HEK293 (cell line): ENCODE measurements at regions not wholly inside any gene's neighbourhood (a gene's known extent, or its start where the extent isn't known, plus 50 kb on each side); places are given as distances from the start of the nearest gene placed in this dataset.
"Not testable (repeated sequence)": the region's sequence is repeated elsewhere in the genome, so short reads cannot be mapped to it uniquely, and the experiment has no call there.

Source experiments
- CTCF ChIA-PET: fragments of 350-600 bp; formaldehyde crosslinking; extraction: SDS; loops from one replicate; lab custom pipeline; 2021; ENCODE audit warnings: antibody characterized with exemption; lab: Yijun Ruan, JAX
- POLR2A ChIA-PET: fragments of 300-600 bp; formaldehyde crosslinking; extraction: SDS; loops from one replicate; lab custom pipeline; 2020; ENCODE audit warnings: antibody characterized with exemption, inconsistent platforms; lab: Yijun Ruan, JAX
- H3K27ac ChIP-seq: fragments of 200-500 bp; sonication (Bioruptor generic); 2 replicates; pipeline ENCODE4 v1.5.1; 2014; ENCODE audit warnings: low read depth, low read length, control low read depth, inconsistent platforms; ENCODE audit errors: extremely low read depth
- H3K36me3 ChIP-seq, 2 experiments: fragments of 200-500 bp in 1 of 2; sonication (Bioruptor generic) in 1 of 2; 1 replicate in 1 of 2; 2 replicates in 1 of 2; pipeline ENCODE4 v1.5.1; 2014 to 2017; ENCODE audit warnings: inconsistent platforms in 2 of 2, low read length in 2 of 2; ENCODE audit not compliant: control insufficient read depth in 2 of 2, insufficient read depth in 1 of 2
- H3K4me1 ChIP-seq: fragments of 200-500 bp; sonication (Bioruptor generic); 2 replicates; pipeline ENCODE4 v1.5.1; 2014; ENCODE audit warnings: mild to moderate bottlenecking, low read length, inconsistent platforms; ENCODE audit not compliant: control insufficient read depth, insufficient read depth
- H3K4me3 ChIP-seq: 2 replicates; pipeline ENCODE4 v1.5.1; 2011; ENCODE audit warnings: low read depth, mild to moderate bottlenecking, control low read depth, low read length, moderate library complexity
- H3K9me3 ChIP-seq: fragments of 200-500 bp; sonication (Bioruptor generic); 2 replicates; pipeline ENCODE4 v1.5.1; 2014; ENCODE audit warnings: low read depth, low read length, inconsistent platforms; ENCODE audit not compliant: control insufficient read depth, insufficient read depth
- BCL11A ChIP-seq: fragments of 450-650 bp; formaldehyde crosslinking; IDR thresholded peaks from 2 replicates; pipeline ENCODE4 v1.5.1; 2016; ENCODE audit warnings: low read depth, missing biosample characterization, missing genetic modification characterization
- EGR2 ChIP-seq: fragments of 450-650 bp; formaldehyde crosslinking; IDR thresholded peaks from 2 replicates; pipeline ENCODE4 v1.5.1; 2016; ENCODE audit warnings: low read depth, missing biosample characterization, missing genetic modification characterization
- ZNF138 ChIP-seq: fragments of 450-650 bp; formaldehyde crosslinking; IDR thresholded peaks from 2 replicates; pipeline ENCODE4 v1.5.1; 2016; ENCODE audit warnings: missing biosample characterization, missing genetic modification characterization, borderline replicate concordance
- ZNF274 ChIP-seq, 2 experiments: fragments of 200-500 bp in 1 of 2; fragments of 450-650 bp in 1 of 2; sonication (Bioruptor generic) in 1 of 2; formaldehyde crosslinking in 1 of 2; IDR thresholded peaks; 2 replicates each; pipeline versions ENCODE4 v1.5.1 to v1.6.1; 2014 to 2016; ENCODE audit warnings: borderline replicate concordance in 1 of 2, inconsistent platforms in 1 of 2, low read length in 1 of 2, missing biosample characterization in 1 of 2, missing genetic modification characterization in 1 of 2
- ZNF324 ChIP-seq: fragments of 450-650 bp; formaldehyde crosslinking; IDR thresholded peaks from 2 replicates; pipeline ENCODE4 v1.5.1; 2016; ENCODE audit warnings: missing biosample characterization, missing genetic modification characterization
- ZNF366 ChIP-seq: fragments of 450-650 bp; formaldehyde crosslinking; conservative IDR thresholded peaks from 2 replicates; pipeline ENCODE4 v1.5.1; 2016; ENCODE audit warnings: missing biosample characterization, missing genetic modification characterization
- ZNF544 ChIP-seq: fragments of 450-650 bp; formaldehyde crosslinking; IDR thresholded peaks from 2 replicates; pipeline ENCODE4 v1.5.0; 2017; ENCODE audit warnings: missing biosample characterization, missing genetic modification characterization
- ZNF610 ChIP-seq: fragments of 450-650 bp; formaldehyde crosslinking; IDR thresholded peaks from 2 replicates; pipeline ENCODE4 v1.5.1; 2016; ENCODE audit warnings: missing biosample characterization, missing genetic modification characterization, borderline replicate concordance
- ZNF76 ChIP-seq: fragments of 450-650 bp; formaldehyde crosslinking; IDR thresholded peaks from 2 replicates; pipeline ENCODE4; 2016; ENCODE audit warnings: low read depth, missing biosample characterization, missing genetic modification characterization, borderline replicate concordance
- ZNF785 ChIP-seq: fragments of 450-650 bp; formaldehyde crosslinking; IDR thresholded peaks from 2 replicates; pipeline ENCODE4 v1.5.1; 2016; ENCODE audit warnings: missing biosample characterization, missing genetic modification characterization
- ZNF837 ChIP-seq: fragments of 450-650 bp; formaldehyde crosslinking; IDR thresholded peaks from 2 replicates; pipeline ENCODE4 v1.5.1; 2016; ENCODE audit warnings: missing biosample characterization, missing genetic modification characterization
- TF ChIP-seq, protein P1 (sequence below): fragments of 450-650 bp; formaldehyde crosslinking; IDR thresholded peaks from 2 replicates; pipeline ENCODE4 v1.5.1; 2016; ENCODE audit warnings: missing biosample characterization, missing genetic modification characterization
- TF ChIP-seq, protein P2 (sequence below): sonication (generic); formaldehyde crosslinking; IDR thresholded peaks from 2 replicates; pipeline ENCODE4 v1.8.1; 2022; ENCODE audit warnings: mild to moderate bottlenecking, moderate library complexity, missing genetic modification reagents

DNA sequence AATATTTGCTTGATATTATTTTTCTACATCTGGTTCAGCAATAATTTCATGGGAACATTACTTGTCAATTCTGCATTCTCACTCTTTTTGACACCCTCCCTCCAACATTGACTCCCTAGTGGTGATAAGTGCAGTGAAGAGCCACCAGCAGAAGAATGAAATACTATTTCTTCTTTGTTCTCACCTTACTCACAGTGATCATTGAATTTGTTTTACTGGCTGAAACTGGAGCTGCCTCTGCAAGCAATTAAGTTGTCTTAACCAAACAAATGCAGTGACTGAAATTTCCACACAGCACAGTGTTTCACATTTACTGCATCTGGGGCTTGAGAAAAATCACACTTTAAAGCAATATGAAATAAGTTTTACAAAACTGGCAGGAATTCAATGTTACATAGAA lies 189.8 kb downstream of the JRKL start:
- Histone ChIP-seq H3K4me1 (no peaks in the 10 kb centered on the region), H3K4me3 (no peak overlapping the region), H3K9me3 (no peaks in the 10 kb centered on the region), H3K27ac (no peak overlapping the region), H3K36me3 (no peaks in the 10 kb centered on the region)
- CTCF ChIA-PET, result interaction anchor here (2.4 kb wide), 1 partner anchor 115 kb away, joined by 6 read pairs; no protein-coding TSS in a partner anchor
- TF ChIP-seq ZNF610 (tag by site-specific recombination), result no peak
- no peak for TF ChIP-seq ZNF366 (tag by site-specific recombination)
- TF ChIP-seq, protein P1, sequence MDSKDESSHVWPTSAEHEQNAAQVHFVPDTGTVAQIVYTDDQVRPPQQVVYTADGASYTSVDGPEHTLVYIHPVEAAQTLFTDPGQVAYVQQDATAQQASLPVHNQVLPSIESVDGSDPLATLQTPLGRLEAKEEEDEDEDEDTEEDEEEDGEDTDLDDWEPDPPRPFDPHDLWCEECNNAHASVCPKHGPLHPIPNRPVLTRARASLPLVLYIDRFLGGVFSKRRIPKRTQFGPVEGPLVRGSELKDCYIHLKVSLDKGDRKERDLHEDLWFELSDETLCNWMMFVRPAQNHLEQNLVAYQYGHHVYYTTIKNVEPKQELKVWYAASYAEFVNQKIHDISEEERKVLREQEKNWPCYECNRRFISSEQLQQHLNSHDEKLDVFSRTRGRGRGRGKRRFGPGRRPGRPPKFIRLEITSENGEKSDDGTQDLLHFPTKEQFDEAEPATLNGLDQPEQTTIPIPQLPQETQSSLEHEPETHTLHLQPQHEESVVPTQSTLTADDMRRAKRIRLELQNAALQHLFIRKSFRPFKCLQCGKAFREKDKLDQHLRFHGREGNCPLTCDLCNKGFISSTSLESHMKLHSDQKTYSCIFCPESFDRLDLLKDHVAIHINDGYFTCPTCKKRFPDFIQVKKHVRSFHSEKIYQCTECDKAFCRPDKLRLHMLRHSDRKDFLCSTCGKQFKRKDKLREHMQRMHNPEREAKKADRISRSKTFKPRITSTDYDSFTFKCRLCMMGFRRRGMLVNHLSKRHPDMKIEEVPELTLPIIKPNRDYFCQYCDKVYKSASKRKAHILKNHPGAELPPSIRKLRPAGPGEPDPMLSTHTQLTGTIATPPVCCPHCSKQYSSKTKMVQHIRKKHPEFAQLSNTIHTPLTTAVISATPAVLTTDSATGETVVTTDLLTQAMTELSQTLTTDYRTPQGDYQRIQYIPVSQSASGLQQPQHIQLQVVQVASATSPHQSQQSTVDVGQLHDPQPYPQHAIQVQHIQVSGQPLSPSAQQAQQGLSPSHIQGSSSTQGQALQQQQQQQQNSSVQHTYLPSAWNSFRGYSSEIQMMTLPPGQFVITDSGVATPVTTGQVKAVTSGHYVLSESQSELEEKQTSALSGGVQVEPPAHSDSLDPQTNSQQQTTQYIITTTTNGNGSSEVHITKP, result no peak
- POLR2A ChIA-PET, result no interaction called here

DNA sequence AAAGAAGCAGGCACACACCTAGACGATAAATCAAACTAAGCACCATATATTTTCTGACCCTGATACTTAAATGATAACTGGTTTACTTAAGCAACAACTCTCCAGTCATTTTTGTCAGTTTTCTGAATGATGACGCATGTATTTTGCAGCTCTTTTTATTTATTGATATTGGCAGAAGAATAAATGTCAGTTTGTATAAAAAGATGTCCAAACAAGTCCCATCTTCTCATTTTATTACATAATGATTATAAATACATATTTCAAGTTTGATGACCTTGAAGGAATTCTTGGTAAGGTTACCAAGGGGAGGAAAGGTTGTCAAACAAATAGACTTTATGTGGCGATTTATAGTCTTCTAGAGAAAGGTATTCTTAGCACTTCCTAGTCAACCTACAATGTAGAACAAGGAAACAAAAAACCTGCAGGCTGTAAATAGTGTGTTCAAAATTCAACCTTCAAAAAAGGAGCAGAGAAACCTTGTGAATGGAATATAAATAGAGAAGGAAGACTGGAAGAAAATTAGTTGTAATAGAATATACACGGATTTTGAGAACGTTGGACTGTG lies 190.7 kb downstream of the JRKL start:
- Histone ChIP-seq H3K4me1 (no peaks in the 10 kb centered on the region), H3K27ac (no peak overlapping the region), H3K9me3 (no peaks in the 10 kb centered on the region), H3K4me3 (no peak overlapping the region), H3K36me3 (no peaks in the 10 kb centered on the region)
- TF ChIP-seq ZNF544 (tag by site-specific recombination) (no peak), ZNF138 (tag by site-specific recombination) (no peak), BCL11A (tag by site-specific recombination) (no peak), ZNF324 (tag by site-specific recombination) (no peak), ZNF785 (no peak), ZNF274 (IDR thresholded peaks at IDR 0.05; ENCODE audit: low read length) (no peak), ZNF274 (tag by site-specific recombination; IDR thresholded peaks at IDR 0.05; ENCODE audit: borderline replicate concordance) (no peak), EGR2 (tag by site-specific recombination) (no peak), ZNF837 (no peak), ZNF76 (tag by site-specific recombination) (no peak)
- TF ChIP-seq, protein P2, sequence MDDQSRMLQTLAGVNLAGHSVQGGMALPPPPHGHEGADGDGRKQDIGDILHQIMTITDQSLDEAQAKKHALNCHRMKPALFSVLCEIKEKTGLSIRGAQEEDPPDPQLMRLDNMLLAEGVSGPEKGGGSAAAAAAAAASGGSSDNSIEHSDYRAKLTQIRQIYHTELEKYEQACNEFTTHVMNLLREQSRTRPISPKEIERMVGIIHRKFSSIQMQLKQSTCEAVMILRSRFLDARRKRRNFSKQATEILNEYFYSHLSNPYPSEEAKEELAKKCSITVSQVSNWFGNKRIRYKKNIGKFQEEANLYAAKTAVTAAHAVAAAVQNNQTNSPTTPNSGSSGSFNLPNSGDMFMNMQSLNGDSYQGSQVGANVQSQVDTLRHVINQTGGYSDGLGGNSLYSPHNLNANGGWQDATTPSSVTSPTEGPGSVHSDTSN (CRISPR knock-in tag), result no peak
- ChIA-PET POLR2A (no interaction called here), CTCF (no interaction called here)

DNA sequence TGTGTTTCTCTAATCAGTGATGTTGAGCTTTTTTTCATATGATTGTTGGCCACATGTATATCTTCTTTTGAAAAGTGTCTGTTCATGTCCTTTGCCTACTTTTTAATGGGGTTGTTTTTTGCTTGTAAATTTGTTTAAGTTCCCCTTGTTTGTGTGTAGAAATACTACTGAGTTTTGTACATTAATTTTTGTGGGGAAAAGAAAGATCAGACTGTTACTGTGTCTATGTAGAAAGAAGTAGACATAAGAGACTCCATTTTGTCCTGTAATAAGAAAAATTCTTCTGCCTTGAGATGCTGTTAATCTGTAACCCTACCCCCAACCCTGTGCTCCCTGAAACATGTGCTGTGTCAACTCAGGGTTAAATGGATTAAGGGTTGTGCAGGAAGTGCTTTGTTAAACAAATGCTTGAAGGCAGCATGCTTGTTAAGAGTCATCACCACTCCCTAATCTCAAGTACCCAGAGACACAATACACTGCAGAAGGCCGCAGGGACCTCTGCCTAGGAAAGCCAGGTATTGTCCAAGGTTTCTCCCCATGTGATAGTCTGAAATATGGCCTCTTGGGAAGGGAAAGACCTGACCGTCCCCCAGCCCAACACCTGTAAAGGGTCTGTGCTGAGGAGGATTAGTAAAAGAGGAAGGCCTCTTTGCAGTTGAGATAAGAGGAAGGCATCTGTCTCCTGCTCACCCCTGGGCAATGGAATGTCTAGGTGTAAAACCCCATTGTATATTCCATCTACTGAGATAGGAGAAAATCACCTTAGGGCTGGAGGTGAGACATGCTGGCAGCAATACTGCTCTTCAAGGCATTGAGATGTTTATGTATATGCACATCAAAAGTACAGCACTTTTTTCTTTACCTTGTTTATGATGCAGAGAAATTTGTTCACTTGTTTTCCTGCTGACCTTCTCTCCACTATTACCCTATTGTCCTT lies 196.4 kb downstream of the JRKL start:
- POLR2A ChIA-PET, CTCF ChIA-PET, H3K4me3 ChIP-seq, H3K36me3 ChIP-seq, H3K4me1 ChIP-seq, H3K9me3 ChIP-seq, H3K27ac ChIP-seq: not testable (repeated sequence)

DNA sequence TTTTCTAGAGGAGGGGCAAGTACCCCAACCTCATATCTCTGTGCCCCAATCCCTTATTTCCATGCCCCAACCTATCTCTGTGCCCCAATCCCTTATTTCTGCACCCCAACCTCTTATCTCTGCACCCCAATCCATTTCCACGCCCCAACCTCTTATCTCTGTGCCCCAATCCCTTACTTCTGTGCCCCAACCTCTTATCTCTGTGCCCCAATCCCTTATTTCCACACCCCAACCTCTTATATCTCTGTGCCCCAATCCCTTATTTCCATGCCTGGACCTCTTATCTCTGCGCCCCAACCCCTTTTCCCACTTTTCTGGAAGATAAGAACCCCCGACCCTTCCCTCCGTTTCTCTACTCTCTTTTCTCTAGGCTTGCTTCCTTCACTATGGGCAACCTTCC lies 199.0 kb downstream of the JRKL start:
- H3K4me3 ChIP-seq, H3K9me3 ChIP-seq, CTCF ChIA-PET, H3K36me3 ChIP-seq, H3K4me1 ChIP-seq, H3K27ac ChIP-seq, POLR2A ChIA-PET: not testable (repeated sequence)
